GM18507 (cell line): ENCODE measurements at regions not wholly inside any gene's neighbourhood (a gene's known extent, or its start where the extent isn't known, plus 50 kb on each side); places are given as distances from the start of the nearest gene placed in this dataset.
A peak's percentile ranks its signal among the peaks of the same experiment; 100 is the strongest.
"Not testable (repeated sequence)": the region's sequence is repeated elsewhere in the genome, so short reads cannot be mapped to it uniquely, and the experiment has no call there.

ENCODE experiments used
- DNase-seq: peaks from one replicate; pipeline ENCODE4 v3.0.0; 2011; ENCODE audit warnings: low read depth; ENCODE audit not compliant: insufficient read length; ENCODE audit errors: extremely low spot score
- FAIRE-seq: peaks from 2 replicates; lab custom pipeline; 2011; peaks lifted over from hg19 to GRCh38; lab: Jason Lieb, UNC

GRCh38 chr1:60292140-60292539, 218.6 kb upstream of the C1orf87 start:
- no peak for FAIRE-seq

GRCh38 chr1:60290393-60290792, 216.8 kb upstream of the C1orf87 start:
- FAIRE-seq, result no peak

More at GRCh38 chr1:60292140-60292539, 218.6 kb upstream of the C1orf87 start:
- no peak for DNase-seq

GRCh38 chr1:60287536-60287935, 214.0 kb upstream of the C1orf87 start:
- no peak for FAIRE-seq
- DNase-seq, result no peak

More at GRCh38 chr1:60290393-60290792, 216.8 kb upstream of the C1orf87 start:
- DNase-seq, result no peak

GRCh38 chr1:60283690-60284089, 210.1 kb upstream of the C1orf87 start:
- no peak for DNase-seq
- FAIRE-seq, result no peak

GRCh38 chr1:60281360-60281932, 207.9 kb upstream of the C1orf87 start:
- DNase-seq (no peak), FAIRE-seq (peak; percentile 54)

- DNase-seq (no peak), FAIRE-seq (no peak)
Measured at GRCh38 chr1:60280819-60281218, 207.2 kb upstream of the C1orf87 start.

GRCh38 chr1:60280256-60280655, 206.7 kb upstream of the C1orf87 start:
- DNase-seq (no peak), FAIRE-seq (no peak)

GRCh38 chr1:60279798-60280197, 206.2 kb upstream of the C1orf87 start:
- DNase-seq, result no peak

GRCh38 chr1:60277269-60277668, 203.7 kb upstream of the C1orf87 start:
- DNase-seq (no peak), FAIRE-seq (no peak)

More at GRCh38 chr1:60279798-60280197, 206.2 kb upstream of the C1orf87 start:
- no peak for FAIRE-seq

- DNase-seq (no peak), FAIRE-seq (no peak)
Measured at GRCh38 chr1:60274422-60275290, 201.1 kb upstream of the C1orf87 start.

- DNase-seq (no peak), FAIRE-seq (no peak)
Measured at GRCh38 chr1:60273185-60273584, 199.6 kb upstream of the C1orf87 start.

GRCh38 chr1:60271041-60271440, 197.5 kb upstream of the C1orf87 start:
- FAIRE-seq, result no peak
- DNase-seq, result no peak

- FAIRE-seq (no peak), DNase-seq (no peak)
Measured at GRCh38 chr1:60268451-60268850, 194.9 kb upstream of the C1orf87 start.

- DNase-seq (no peak), FAIRE-seq (no peak)
Measured at GRCh38 chr1:60265560-60266535, 192.3 kb upstream of the C1orf87 start.

- DNase-seq, result no peak
- FAIRE-seq, result no peak
Measured at GRCh38 chr1:60262701-60263100, 189.1 kb upstream of the C1orf87 start.

- DNase-seq, result no peak
- FAIRE-seq, result no peak
Measured at GRCh38 chr1:60257531-60257930, 184.0 kb upstream of the C1orf87 start.

- FAIRE-seq, result no peak
- no peak for DNase-seq
Measured at GRCh38 chr1:60255565-60255964, 182.0 kb upstream of the C1orf87 start.

GRCh38 chr1:60251426-60251825, 177.9 kb upstream of the C1orf87 start:
- DNase-seq, result no peak

GRCh38 chr1:60247467-60247866, 173.9 kb upstream of the C1orf87 start:
- DNase-seq, FAIRE-seq: not testable (repeated sequence)

More at GRCh38 chr1:60251426-60251825, 177.9 kb upstream of the C1orf87 start:
- FAIRE-seq, result no peak

- DNase-seq, result no peak
- FAIRE-seq, result no peak
Measured at GRCh38 chr1:60245324-60245723, 171.8 kb upstream of the C1orf87 start.
